GM12878 (cell line): ENCODE measurements at regions not wholly inside any gene's neighbourhood (a gene's known extent, or its start where the extent isn't known, plus 50 kb on each side); places are given as distances from the start of the nearest gene placed in this dataset.

ENCODE experiments used
- CTCF ChIP-seq, 3 experiments: IDR thresholded peaks in 2 of 3; conservative IDR thresholded peaks in 1 of 3; 2 replicates each; pipeline ENCODE4 v1.5.1; 2011; ENCODE audit warnings: low read depth in 3 of 3, low read length in 3 of 3, mild to moderate bottlenecking in 3 of 3, control low read depth in 2 of 3, moderate library complexity in 2 of 3, inconsistent platforms in 1 of 3, mixed read lengths in 1 of 3; ENCODE audit not compliant: control insufficient read depth in 2 of 3, insufficient read depth in 1 of 3; ENCODE audit errors: extremely low read depth in 1 of 3
- EZH2 ChIP-seq: IDR thresholded peaks from 2 replicates; pipeline ENCODE4 v1.6.1; 2012; ENCODE audit warnings: low read depth, mild to moderate bottlenecking, control low read depth, inconsistent platforms, low read length, borderline replicate concordance; ENCODE audit not compliant: control insufficient read depth
- FOXK2 ChIP-seq: fragments of 450-650 bp; IDR thresholded peaks from 2 replicates; pipeline ENCODE4 v1.6.1; 2017; ENCODE audit warnings: mild to moderate bottlenecking, moderate library complexity
- HDGF ChIP-seq: fragments of 450-650 bp; IDR thresholded peaks from 2 replicates; pipeline ENCODE4 v1.6.1; 2016; ENCODE audit warnings: antibody characterized with exemption
- POLR2A ChIP-seq: IDR thresholded peaks from 2 replicates; pipeline ENCODE4 v1.6.1; 2011; ENCODE audit warnings: low read depth, mild to moderate bottlenecking, low read length
- POLR2AphosphoS5 ChIP-seq: IDR thresholded peaks from 2 replicates; pipeline ENCODE4 v1.6.1; 2011; ENCODE audit warnings: mild to moderate bottlenecking, low read length, inconsistent platforms
- RELA ChIP-seq: fragments of 450-650 bp; IDR thresholded peaks from 2 replicates; pipeline ENCODE4 v1.8.0; 2014; ENCODE audit warnings: borderline replicate concordance; ENCODE audit not compliant: partially characterized antibody
- REST ChIP-seq: IDR thresholded peaks from 2 replicates; pipeline ENCODE4 v1.6.1; 2012; ENCODE audit warnings: mild to moderate bottlenecking, low read depth, low read length
- SIN3A ChIP-seq: IDR thresholded peaks from 2 replicates; pipeline ENCODE4 v1.6.1; 2012; ENCODE audit warnings: low read depth, low read length, improper control_type of control experiment
- SRF ChIP-seq, 2 experiments: IDR thresholded peaks; 2 replicates each; pipeline ENCODE4 v1.6.1; 2011; ENCODE audit warnings: low read depth in 2 of 2, low read length in 2 of 2, mild to moderate bottlenecking in 1 of 2, moderate library complexity in 1 of 2
- TAF1 ChIP-seq: IDR thresholded peaks from 2 replicates; pipeline ENCODE4 v1.6.1; 2011; ENCODE audit warnings: mild to moderate bottlenecking, low read depth, low read length, borderline replicate concordance
- YBX1 ChIP-seq: fragments of 450-650 bp; IDR thresholded peaks from 2 replicates; pipeline ENCODE4 v1.6.1; 2016; ENCODE audit warnings: antibody characterized with exemption
- ZBTB33 ChIP-seq: fragments of 450-650 bp; IDR thresholded peaks from 2 replicates; pipeline ENCODE4 v1.6.1; 2017; ENCODE audit warnings: mild to moderate bottlenecking

GRCh38 chr9:7892975-7893374 lies 93.4 kb upstream of the DMAC1 start:
- no peak for TF ChIP-seq HDGF
- TF ChIP-seq REST: no peak
- TF ChIP-seq CTCF (IDR thresholded peaks at IDR 0.05 in 2 of 3, conservative IDR thresholded peaks at IDR 0.05 in 1 of 3; ENCODE audit: control insufficient read depth in 2 of 3, extremely low read depth in 1 of 3, insufficient read depth in 1 of 3, low read depth in 3 of 3, low read length in 3 of 3): no peak
- no peak for TF ChIP-seq SRF (IDR thresholded peaks at IDR 0.05; ENCODE audit: low read depth in 2 of 2, low read length in 2 of 2)
- TF ChIP-seq RELA: no peak
- TF ChIP-seq YBX1: no peak
- TF ChIP-seq ZBTB33: no peak
- no peak for TF ChIP-seq POLR2AphosphoS5
- no peak for TF ChIP-seq SIN3A
- no peak for TF ChIP-seq TAF1
- TF ChIP-seq POLR2A: no peak
- no peak for TF ChIP-seq FOXK2
- TF ChIP-seq EZH2: no peak
